HG03432 (cell line): ENCODE measurements at regions not wholly inside any gene's neighbourhood (a gene's known extent, or its start where the extent isn't known, plus 50 kb on each side); places are given as distances from the start of the nearest gene placed in this dataset.
"Not testable (repeated sequence)": the region's sequence is repeated elsewhere in the genome, so short reads cannot be mapped to it uniquely, and the experiment has no call there.

Source experiments
- ATAC-seq: cut with Tn5 transposase; IDR thresholded peaks from one replicate; pipeline ENCODE4 v1.9.1; 2021; ENCODE audit warnings: mild to moderate bottlenecking, moderate library complexity; ENCODE audit not compliant: unreplicated experiment

- ATAC-seq = no peak
Measured at GRCh38 chr17:79560527-79560926, 50.3 kb downstream of the RBFOX3 start.

- no peak for ATAC-seq
Measured at GRCh38 chr17:79559111-79559887, 51.6 kb downstream of the RBFOX3 start.

GRCh38 chr17:79558091-79558900 lies 52.6 kb downstream of the RBFOX3 start:
- ATAC-seq = no peak

GRCh38 chr17:79557276-79558090 lies 53.4 kb downstream of the RBFOX3 start:
- ATAC-seq = no peak

- ATAC-seq = no peak
Measured at GRCh38 chr17:79556271-79556670, 54.6 kb downstream of the RBFOX3 start.

- no peak for ATAC-seq
Measured at GRCh38 chr17:79555543-79555942, 55.3 kb downstream of the RBFOX3 start.

GRCh38 chr17:79554346-79554745 lies 56.5 kb downstream of the RBFOX3 start:
- not testable (repeated sequence) for ATAC-seq

- ATAC-seq = no peak
Measured at GRCh38 chr17:79552824-79553223, 58.0 kb downstream of the RBFOX3 start.

- ATAC-seq = no peak
Measured at GRCh38 chr17:79552405-79552804, 58.4 kb downstream of the RBFOX3 start.

GRCh38 chr17:79549141-79549915 lies 61.5 kb downstream of the RBFOX3 start:
- no peak for ATAC-seq

- ATAC-seq = no peak
Measured at GRCh38 chr17:79548116-79548515, 62.7 kb downstream of the RBFOX3 start.

- no peak for ATAC-seq
Measured at GRCh38 chr17:79547586-79547985, 63.3 kb downstream of the RBFOX3 start.

- not testable (repeated sequence) for ATAC-seq
Measured at GRCh38 chr17:79547171-79547570, 63.7 kb downstream of the RBFOX3 start.

- no peak for ATAC-seq
Measured at GRCh38 chr17:79546386-79546785, 64.5 kb downstream of the RBFOX3 start.

GRCh38 chr17:79545251-79546005 lies 65.4 kb downstream of the RBFOX3 start:
- no peak for ATAC-seq

GRCh38 chr17:79544142-79544914 lies 66.5 kb downstream of the RBFOX3 start:
- no peak for ATAC-seq

GRCh38 chr17:79543531-79543930 lies 67.3 kb downstream of the RBFOX3 start:
- no peak for ATAC-seq

GRCh38 chr17:79542718-79543117 lies 68.1 kb downstream of the RBFOX3 start:
- ATAC-seq = no peak
